CD4-positive, alpha-beta T cell treated with Interleukin-4 for 1 hour (primary cell): ENCODE measurements at regions not wholly inside any gene's neighbourhood (a gene's known extent, or its start where the extent isn't known, plus 50 kb on each side); places are given as distances from the start of the nearest gene placed in this dataset.
A peak's percentile ranks its signal among the peaks of the same experiment; 100 is the strongest.

ENCODE experiments used
- DNase-seq, 2 donors: peaks; one replicate each; pipeline ENCODE4 v3.0.0-alpha.2; 2020 to 2022

GRCh38 chr3:23644099-23644498 lies 161.7 kb upstream of the UBE2E1 start:
- DNase-seq = no peak

DNA sequence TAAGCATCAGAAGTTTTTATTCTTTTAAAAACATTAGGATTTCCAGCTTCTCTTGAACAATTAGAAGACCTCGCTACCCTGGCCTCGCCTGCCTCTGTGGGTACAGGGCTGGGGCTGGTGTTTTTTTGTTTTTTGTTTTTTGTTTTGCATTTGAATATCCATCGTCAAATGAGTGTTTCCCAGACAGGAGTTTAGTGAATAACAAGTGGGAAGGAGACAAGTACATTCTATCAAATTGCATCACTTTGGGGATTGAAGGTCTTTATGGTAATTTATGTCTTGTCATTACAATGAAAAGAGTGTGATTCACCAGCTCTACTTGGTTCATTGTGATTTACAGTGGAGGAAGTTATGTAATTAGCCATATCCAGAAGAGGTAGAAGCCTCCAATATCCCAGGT lies 161.1 kb upstream of the UBE2E1 start:
- DNase-seq = no peak

DNA sequence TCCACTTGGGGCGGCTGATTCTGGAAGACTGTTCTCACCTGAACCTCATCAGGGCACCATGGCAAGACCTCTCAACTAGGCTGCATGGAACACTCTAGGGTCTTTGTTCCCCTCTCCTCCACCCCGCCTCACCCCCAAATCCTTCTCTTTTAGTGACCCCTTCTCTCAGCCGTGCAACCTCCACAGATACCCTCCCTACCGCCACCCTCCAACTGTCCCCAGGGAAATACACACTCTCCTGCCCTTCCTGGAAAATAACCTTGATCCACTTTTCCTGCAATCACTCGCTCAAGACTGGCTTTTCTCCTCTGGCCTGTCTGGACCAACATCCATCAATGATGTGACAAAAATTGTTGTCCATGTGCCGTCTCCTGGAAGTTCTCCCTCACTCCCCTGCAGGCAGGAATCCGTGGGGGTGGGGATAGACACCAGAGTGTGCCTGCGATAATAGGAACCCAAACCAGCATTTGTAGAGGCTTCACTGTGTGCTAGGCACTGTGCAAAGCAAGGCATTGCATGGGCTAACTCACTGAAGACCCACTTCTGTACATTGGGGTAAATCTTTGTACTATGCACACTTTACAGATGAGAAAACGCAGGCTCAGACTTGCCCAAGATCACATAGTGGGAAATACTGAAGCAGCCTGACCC lies 160.1 kb upstream of the UBE2E1 start:
- no peak for DNase-seq

GRCh38 chr3:23646184-23646920 lies 159.4 kb upstream of the UBE2E1 start:
- DNase-seq = no peak

GRCh38 chr3:23647706-23648258 lies 158.0 kb upstream of the UBE2E1 start:
- DNase-seq = no peak

DNA sequence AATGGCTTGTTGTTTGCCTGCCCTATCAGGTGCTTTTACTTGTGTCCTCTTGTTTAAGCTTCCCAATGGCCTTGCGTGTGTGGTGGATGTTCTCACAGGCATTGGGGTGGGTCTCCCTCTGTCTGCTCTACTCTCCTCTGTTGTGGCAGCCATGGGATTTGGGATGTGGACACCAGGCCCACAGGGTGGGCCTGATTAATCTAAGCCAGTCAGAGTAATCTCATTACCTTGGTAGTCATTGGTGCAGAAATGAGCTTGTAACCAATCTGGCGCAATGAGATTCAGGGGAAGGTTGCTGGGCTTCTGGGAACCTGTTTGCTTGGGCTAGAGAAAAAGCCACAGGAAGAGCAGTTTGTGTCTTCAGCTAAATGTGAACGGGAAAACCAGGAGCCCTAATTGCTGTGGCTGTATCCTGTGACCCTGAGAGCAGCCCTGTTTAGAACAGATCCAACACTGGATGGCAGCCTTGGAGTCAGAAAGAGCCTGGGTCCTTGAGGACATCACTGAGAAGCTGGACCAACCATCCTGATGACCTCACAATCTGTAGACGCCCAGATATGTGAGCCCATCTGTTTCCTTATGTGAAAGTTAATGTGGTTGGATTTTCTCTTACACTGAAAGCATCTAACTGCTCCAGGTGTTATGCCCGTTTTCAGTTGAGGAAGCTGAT lies 157.3 kb upstream of the UBE2E1 start:
- DNase-seq = no peak

DNA sequence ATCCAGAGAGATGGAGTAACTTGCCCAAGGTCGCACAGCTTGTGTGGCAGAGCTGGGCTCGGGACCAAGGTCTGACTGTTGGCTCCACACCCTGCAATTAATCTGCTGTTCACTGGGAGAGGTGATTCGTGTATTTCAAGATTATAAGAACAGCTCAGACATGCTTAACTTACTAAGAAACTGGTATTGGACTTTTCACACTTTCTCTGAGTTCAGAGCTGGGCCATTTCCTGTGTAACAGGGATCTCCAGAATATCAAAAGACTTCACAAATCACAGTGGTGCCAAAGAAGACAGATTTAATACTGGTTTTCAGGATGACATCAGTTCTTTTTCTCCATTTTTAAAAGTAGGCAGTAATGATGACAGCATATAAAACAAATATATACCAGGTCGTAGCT lies 156.8 kb upstream of the UBE2E1 start:
- no peak for DNase-seq

GRCh38 chr3:23649448-23649847 lies 156.3 kb upstream of the UBE2E1 start:
- no peak for DNase-seq

DNA sequence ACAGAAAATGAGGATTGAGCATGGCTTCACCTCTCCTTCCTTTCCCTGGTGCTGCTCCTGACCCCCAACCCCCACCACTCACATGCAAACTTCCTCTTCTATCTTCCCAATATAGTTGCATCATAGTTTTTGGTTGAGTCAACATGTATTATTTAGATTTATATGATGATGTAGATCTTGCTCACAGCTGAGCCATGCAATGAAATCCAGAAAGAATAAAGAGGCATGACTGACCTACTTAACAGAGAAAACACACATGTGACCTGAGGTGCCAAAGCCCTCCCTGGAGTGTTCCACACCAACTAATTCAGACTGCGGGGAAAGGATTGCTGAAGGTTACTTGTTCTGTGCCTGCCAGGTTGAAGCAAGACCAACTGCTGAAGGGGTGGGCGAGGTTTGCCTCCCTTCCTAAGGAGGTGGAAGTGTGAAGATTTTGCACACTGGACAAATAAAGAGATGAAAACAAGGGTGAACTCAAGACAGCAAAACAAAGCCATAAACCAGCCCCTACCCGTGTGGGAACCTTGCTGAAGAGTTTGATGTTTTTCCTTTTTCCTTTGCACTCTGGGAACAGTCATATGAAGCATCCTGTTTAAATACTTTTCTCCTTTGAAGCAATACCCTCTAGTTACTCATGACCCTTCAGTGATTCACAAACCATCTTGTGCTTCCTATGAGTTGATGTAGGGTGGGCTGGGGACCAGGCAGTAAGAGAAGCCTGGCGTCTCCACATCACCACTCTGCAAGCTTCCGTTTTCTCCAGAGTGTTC lies 155.2 kb upstream of the UBE2E1 start:
- DNase-seq = peak in 1 of 2 donors; percentile 25

- no peak for DNase-seq
Measured at GRCh38 chr3:23653647-23654525, 151.9 kb upstream of the UBE2E1 start.

DNA sequence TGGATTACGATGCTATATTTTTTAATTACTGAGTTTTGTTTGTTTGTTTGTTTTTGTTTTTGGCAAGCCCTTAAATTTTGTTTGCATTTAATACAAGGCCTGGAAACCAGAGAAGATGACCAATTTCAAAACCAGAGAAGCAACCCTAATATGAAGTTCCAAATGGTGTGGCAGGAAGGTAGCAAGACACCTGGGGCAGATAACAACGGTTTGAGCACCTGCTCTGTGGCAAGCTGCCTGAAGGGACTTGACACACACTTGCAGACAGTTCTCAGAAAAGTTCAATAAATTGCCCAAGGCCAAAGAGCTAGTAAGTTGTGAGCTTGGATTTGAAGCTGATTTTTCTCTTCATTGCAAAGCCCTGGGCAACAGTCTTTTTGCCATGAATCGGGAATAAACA lies 151.2 kb upstream of the UBE2E1 start:
- DNase-seq = no peak

- no peak for DNase-seq
Measured at GRCh38 chr3:23655749-23656148, 150.0 kb upstream of the UBE2E1 start.

DNA sequence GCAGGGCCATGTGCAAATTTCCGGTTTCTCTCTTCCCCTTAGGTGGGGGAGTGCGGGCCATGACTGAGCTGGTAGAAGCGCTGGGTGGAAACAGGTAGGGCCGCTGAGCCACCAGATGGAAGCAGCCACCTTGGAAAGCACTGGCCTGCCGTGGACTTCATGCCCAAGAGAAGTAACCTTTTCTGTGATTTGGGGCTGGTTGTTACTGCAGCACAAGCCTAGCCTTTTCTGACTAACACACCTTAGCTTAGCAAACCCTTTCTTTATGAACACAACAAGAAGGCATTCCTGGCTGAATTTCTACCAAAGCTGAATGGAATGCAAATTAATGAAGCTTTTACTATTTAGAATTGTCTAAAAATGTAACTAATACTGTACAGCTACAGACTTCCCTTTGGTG lies 149.6 kb upstream of the UBE2E1 start:
- no peak for DNase-seq

GRCh38 chr3:23656821-23657220 lies 148.9 kb upstream of the UBE2E1 start:
- DNase-seq = no peak

DNA sequence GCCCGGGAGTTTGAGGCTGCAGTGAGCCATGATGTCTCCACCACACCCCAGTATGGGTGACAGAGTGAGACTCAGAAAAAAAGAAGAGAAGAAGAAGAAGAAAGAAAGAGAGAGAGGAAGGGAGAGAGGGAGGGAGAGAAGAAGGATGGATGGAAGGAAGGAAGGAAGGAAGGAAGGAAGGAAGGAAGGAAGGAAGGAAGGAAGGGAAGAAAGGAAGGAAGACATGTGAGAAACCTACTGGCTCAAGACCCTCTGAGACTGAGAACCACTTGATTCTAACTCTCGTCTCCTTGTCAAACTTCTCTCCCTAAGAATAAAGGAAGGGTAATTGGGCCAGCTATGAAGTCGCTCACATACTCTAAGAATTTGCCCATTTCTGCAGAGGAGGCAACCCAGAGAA lies 148.1 kb upstream of the UBE2E1 start:
- no peak for DNase-seq

DNA sequence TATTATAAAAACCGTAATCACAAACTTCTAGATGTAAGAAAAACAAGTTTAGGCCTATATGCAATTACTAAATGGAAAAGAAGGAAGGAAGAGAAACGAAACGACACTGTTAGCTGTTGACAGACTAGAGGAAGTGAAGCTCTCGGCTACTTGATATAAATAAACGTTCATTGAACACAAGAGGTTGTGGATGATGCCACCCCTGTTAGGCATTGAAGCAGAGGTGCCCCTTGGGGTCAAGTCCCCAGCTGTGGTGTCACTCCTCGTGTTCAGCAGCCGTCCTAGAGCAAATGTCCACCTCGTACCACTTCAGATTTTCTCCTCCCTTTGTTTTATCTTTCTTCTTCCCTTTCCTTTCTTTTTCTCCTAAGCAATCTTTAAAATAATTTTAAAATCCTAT lies 146.5 kb upstream of the UBE2E1 start:
- DNase-seq = peak in 1 of 2 donors; percentile 33

DNA sequence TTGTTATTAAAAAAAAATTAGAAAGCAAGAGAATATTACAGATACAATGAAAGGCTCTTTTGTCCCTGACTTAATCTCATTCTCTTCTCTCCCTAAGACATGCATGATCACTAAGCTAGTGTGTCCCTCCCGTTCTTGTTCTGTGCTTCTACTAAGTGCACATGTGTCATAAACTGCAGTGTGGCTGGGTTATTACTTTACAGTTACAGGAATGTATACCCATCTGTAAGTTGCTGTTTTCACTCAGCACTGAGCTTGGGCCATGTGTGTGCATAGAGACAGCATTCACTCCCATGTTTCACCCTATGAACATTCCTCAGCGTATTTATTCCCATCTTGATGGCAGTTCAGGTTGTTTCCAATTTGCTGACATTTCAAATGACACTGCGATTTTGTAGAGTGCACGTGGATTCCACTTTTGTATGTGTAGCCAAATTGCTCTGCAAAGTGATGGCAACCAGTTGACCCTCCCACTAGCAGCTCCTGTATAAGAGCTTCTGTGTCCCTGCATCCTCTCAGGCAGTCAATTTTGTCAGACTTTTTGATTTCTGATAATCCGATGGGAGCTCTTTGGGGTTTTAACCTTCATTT lies 145.8 kb upstream of the UBE2E1 start:
- no peak for DNase-seq

GRCh38 chr3:23662079-23662617 lies 143.6 kb upstream of the UBE2E1 start:
- no peak for DNase-seq

DNA sequence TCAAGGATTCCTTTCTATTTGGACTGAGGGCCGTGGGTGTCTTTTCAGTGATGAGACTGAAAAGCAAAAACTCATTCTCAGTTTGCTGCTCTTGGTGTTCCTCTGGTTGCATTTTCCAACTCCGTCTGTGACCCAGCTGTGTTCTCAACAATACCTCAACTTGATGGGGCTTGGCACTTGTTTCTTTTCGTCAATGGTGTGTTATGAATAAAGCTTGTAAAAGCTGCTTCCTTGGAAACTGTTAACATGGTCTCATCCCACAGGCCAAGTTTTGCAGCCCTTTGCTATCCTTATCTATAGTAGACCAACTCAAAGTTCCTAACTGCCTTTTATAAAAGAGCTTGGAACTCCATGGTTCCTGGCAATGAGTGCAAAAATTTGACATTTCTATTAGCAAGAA lies 142.5 kb upstream of the UBE2E1 start:
- DNase-seq = no peak

DNA sequence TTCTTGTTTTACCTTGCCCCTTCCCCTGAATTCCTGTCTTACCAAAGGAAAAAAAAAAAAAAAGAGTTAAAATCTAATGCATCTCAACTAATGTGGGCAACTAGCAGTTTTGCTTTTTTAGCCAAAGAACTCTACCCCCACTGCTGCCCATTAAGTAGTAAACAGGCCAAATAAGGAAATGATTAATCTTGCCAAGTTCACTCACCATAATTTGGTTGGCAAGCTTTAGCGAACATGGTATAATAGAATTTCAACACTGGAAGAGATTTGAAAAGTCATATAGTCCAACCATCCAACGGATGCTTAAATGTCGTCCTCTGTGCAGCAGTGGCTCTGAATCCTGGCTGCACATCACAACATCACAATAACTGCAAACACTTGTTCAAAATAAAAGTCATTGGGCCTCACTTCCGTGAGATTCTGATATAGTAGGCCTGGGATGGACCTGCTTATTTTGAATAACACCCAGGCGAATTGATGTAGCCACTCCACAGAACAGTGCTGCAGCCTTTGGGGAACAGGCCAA lies 142.0 kb upstream of the UBE2E1 start:
- DNase-seq = no peak

DNA sequence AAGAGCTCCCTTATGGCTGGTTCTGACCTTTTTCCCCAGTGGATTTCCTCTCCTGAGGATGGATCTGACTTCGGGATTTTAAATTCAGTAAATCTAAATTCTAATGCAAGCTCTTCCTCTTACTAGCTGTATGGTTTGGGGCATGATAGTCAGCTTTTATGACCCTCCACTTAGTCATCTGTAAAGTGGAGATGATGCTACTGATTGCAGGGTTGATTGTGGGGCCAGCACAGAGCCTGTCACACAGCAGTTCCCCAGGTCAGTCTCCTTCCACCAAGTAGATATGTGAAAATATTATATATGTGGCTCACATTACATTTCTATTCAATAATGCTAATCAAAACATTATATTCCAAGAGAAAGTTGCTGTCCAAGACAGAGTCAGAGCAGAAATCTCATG lies 141.3 kb upstream of the UBE2E1 start:
- DNase-seq = no peak
